Ovary (tissue), 7 donors: ENCODE measurements at regions not wholly inside any gene's neighbourhood (a gene's known extent, or its start where the extent isn't known, plus 50 kb on each side); places are given as distances from the start of the nearest gene placed in this dataset.

Experiments
- DNase-seq, 5 donors: peaks; one replicate each; pipeline ENCODE4 v3.0.0-alpha.2; 2019 to 2020
- H3K27ac ChIP-seq, 2 donors: fragments of 200-600 bp; one replicate each; pipeline versions ENCODE4 v1.5.1 to v1.8.0; 2019 to 2022
- H3K27me3 ChIP-seq: fragments of 200-600 bp; one replicate; pipeline ENCODE4 v1.8.0; 2022
- H3K36me3 ChIP-seq: fragments of 200-600 bp; sonication (generic); one replicate; pipeline ENCODE4 v1.5.1; 2019
- H3K4me1 ChIP-seq: one replicate; pipeline ENCODE4 v1.8.1; 2013; ENCODE audit warnings: mild to moderate bottlenecking, moderate library complexity; ENCODE audit not compliant: insufficient read depth
- H3K4me3 ChIP-seq: fragments of 200-600 bp; sonication (generic); one replicate; pipeline ENCODE4 v1.5.1; 2017
- H3K9me3 ChIP-seq, 2 donors: fragments of 200-600 bp in 1 of 2; sonication (generic) in 1 of 2; one replicate each; pipeline versions ENCODE4 v1.5.1 to v1.8.1; 2013 to 2019; ENCODE audit warnings: mild to moderate bottlenecking in 1 of 2, moderate library complexity in 1 of 2
- CTCF ChIP-seq, 3 donors: fragments of 450-650 bp in 2 of 3; fragments of 200-600 bp in 1 of 3; IDR thresholded peaks; one replicate each; pipeline versions ENCODE4 v1.5.1 to v1.8.0; 2016 to 2022; ENCODE audit warnings: antibody characterized with exemption in 3 of 3, mild to moderate bottlenecking in 1 of 3
- EP300 ChIP-seq: sonication (generic); formaldehyde crosslinking; IDR thresholded peaks from one replicate; pipeline ENCODE4 v1.6.1; 2017; ENCODE audit warnings: antibody characterized with exemption
- POLR2A ChIP-seq: fragments of 450-650 bp; IDR thresholded peaks from one replicate; pipeline ENCODE4 v1.6.1; 2017; ENCODE audit warnings: antibody characterized with exemption, mild to moderate bottlenecking, moderate library complexity
- WGBS, 3 donors: extraction: QIAGEN DNeasy Blood & Tissue Kit in 1 of 3; methylation state at CpG; one replicate each; pipeline versions ENCODE4 v1.1.5 to v1.1.7; 2013 to 2017; 5-methylcytosine and 5-hydroxymethylcytosine counted together
- intact Hi-C, 4 donors: fragments of 100-400 bp; cut with DNase I; formaldehyde crosslinking; loops; one replicate each; pipeline versions ENCODE4 v1.11.0 to v1.15.1; 2022 to 2023
- donor health status: DM: no; HTN: no; CAD: no; lungs with moderate emphysema.
- donor health status: DM: no; HTN: no; CAD: no.
- donor health status: Bipolar disorder and iron deficiency.
- donor health status: DM: no; HTN: no; CAD: no.
- donor health status: DM: yes; HTN: yes; CAD: no.

- intact Hi-C loops: no loop called here
- Histone ChIP-seq H3K27ac (no peak overlapping the region), H3K9me3 (no peaks in the 10 kb centered on the region), H3K36me3 (no peaks in the 10 kb centered on the region), H3K4me3 (no peak overlapping the region), H3K4me1 (no peaks in the 10 kb centered on the region), H3K27me3 (no peaks in the 10 kb centered on the region)
- no peak for TF ChIP-seq CTCF (IDR thresholded peaks at IDR 0.05)
- no peak for TF ChIP-seq EP300
- no peak for TF ChIP-seq POLR2A
- no peak for DNase-seq
Observed at GRCh38 chr2:66982766-66983165, 414.4 kb upstream of the ETAA1 start.

- DNase-seq: no peak
- no peaks in the 10 kb centered on the region for H3K9me3 ChIP-seq
- H3K27me3 ChIP-seq: no peaks in the 10 kb centered on the region
- TF ChIP-seq EP300 (no peak), CTCF (IDR thresholded peaks at IDR 0.05) (no peak), POLR2A (no peak)
- intact Hi-C loops: no loop called here
- no peak overlapping the region for H3K4me3 ChIP-seq
- H3K4me1 ChIP-seq: no peaks in the 10 kb centered on the region
- no peaks in the 10 kb centered on the region for H3K36me3 ChIP-seq
- H3K27ac ChIP-seq: no peak overlapping the region
Observed at GRCh38 chr2:66984864-66985263, 412.3 kb upstream of the ETAA1 start.

- no peaks in the 10 kb centered on the region for H3K36me3 ChIP-seq
- 15 to 23% (median 18%) methylated on average over 1 of the region's 1 CpG for WGBS, 3 donors
- H3K27ac ChIP-seq: no peak overlapping the region
- no peaks in the 10 kb centered on the region for H3K27me3 ChIP-seq
- H3K9me3 ChIP-seq: no peaks in the 10 kb centered on the region
- H3K4me3 ChIP-seq: no peak overlapping the region
- no peak for DNase-seq
- TF ChIP-seq CTCF (IDR thresholded peaks at IDR 0.05): no peak
- no peak for TF ChIP-seq EP300
- no peak for TF ChIP-seq POLR2A
- intact Hi-C loops: no loop called here
- H3K4me1 ChIP-seq: no peaks in the 10 kb centered on the region
Observed at GRCh38 chr2:66985906-66986305, 411.2 kb upstream of the ETAA1 start.

GRCh38 chr2:66987733-66988132, 409.4 kb upstream of the ETAA1 start:
- H3K4me1 ChIP-seq: no peaks in the 10 kb centered on the region
- TF ChIP-seq CTCF (IDR thresholded peaks at IDR 0.05) (no peak), EP300 (no peak)
- WGBS, 3 donors: 51 to 61% (median 52%) methylated on average over 4 of the region's 4 CpGs
- no peaks in the 10 kb centered on the region for H3K9me3 ChIP-seq
- intact Hi-C loops: no loop called here
- no peaks in the 10 kb centered on the region for H3K27me3 ChIP-seq
- no peak overlapping the region for H3K27ac ChIP-seq
- H3K4me3 ChIP-seq: no peak overlapping the region
- H3K36me3 ChIP-seq: no peaks in the 10 kb centered on the region
- no peak for DNase-seq

GRCh38 chr2:66994654-66995053, 402.5 kb upstream of the ETAA1 start:
- no peaks in the 10 kb centered on the region for H3K4me1 ChIP-seq
- intact Hi-C loops: no loop called here
- no peak overlapping the region for H3K27ac ChIP-seq
- no peaks in the 10 kb centered on the region for H3K9me3 ChIP-seq
- no peak for DNase-seq
- TF ChIP-seq POLR2A (no peak), CTCF (IDR thresholded peaks at IDR 0.05) (no peak), EP300 (no peak)
- H3K4me3 ChIP-seq: no peak overlapping the region
- 60 to 77% (median 65%) methylated on average over 1 of the region's 1 CpG for WGBS, 3 donors
- H3K36me3 ChIP-seq: no peaks in the 10 kb centered on the region
- H3K27me3 ChIP-seq: no peaks in the 10 kb centered on the region
